Activated CD4-positive, alpha-beta T cell treated with anti-CD3 and anti-CD28 coated beads for 24 hours (primary cell): ENCODE measurements at regions not wholly inside any gene's neighbourhood (a gene's known extent, or its start where the extent isn't known, plus 50 kb on each side); places are given as distances from the start of the nearest gene placed in this dataset.

Source experiments
- DNase-seq, 2 donors: peaks; one replicate each; pipeline ENCODE4 v3.0.0-alpha.2; 2020; ENCODE audit warnings: low read depth in 2 of 2

GRCh38 chr13:99642841-99643240 is 141.6 kb downstream of the TM9SF2 start:
- DNase-seq: no peak

DNA sequence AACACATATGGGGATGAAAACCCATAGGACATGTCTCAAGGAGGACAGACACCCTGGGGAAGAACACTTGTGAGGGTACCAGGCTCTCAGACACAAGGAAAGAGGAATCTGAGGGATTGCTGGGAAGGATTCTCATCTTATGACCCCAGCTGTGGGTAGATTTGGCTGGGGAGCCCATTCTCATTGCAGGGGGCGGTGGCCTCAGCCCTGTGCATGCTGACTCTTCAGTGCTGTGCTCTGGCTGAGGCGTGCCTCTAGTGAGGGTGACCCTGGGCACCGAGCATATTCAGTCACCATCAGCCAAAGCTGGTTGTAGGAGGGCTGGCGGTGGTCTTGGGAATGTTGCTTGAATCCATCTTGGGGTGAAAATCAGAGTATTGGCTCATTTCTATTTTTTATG is 140.7 kb downstream of the TM9SF2 start:
- DNase-seq: no peak

DNA sequence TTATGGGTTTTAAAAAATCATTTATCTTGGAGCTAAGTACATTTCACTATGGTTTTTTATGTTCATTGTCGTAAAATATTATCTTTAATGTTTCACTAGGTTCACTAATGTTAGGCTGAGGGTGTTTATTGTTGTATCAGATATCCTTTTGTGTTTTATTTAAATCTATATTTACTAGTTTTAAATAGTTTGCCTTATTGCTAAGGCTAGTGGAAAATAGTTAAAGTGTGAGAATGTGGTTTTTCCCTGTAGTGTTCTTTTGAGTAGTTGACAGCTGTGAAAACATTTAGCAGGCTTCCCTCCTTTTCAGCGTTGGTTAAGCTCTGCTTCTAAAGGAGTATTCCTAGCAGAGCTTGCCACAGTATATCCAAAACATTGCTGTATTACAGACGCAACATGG is 139.0 kb downstream of the TM9SF2 start:
- no peak for DNase-seq

- DNase-seq: no peak
These were observed 137.9 kb downstream of the TM9SF2 start for GRCh38 chr13:99639126-99639525.

- DNase-seq: no peak
These were observed 135.6 kb downstream of the TM9SF2 start for GRCh38 chr13:99636728-99637353.

GRCh38 chr13:99636306-99636705 is 135.0 kb downstream of the TM9SF2 start:
- DNase-seq: no peak

DNA sequence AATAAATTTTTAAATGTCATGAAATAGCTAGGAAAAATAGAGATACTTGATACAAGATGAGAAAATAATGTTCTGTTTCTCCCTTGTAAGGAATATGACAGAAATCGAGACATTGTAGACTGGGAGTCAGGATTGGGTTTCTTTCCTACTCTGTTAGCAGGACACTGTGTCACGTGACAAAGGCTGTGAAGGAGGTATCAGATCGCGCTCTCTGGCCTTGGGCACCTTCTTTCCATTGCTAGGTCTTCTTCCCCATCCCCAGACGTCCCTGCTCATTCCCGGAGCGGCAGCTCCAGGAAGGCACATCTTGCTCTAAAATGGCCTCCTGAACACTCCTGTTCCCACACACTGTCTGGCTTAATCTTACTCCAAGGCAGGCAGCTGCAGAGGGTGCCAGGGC is 133.4 kb downstream of the TM9SF2 start:
- DNase-seq: no peak

DNA sequence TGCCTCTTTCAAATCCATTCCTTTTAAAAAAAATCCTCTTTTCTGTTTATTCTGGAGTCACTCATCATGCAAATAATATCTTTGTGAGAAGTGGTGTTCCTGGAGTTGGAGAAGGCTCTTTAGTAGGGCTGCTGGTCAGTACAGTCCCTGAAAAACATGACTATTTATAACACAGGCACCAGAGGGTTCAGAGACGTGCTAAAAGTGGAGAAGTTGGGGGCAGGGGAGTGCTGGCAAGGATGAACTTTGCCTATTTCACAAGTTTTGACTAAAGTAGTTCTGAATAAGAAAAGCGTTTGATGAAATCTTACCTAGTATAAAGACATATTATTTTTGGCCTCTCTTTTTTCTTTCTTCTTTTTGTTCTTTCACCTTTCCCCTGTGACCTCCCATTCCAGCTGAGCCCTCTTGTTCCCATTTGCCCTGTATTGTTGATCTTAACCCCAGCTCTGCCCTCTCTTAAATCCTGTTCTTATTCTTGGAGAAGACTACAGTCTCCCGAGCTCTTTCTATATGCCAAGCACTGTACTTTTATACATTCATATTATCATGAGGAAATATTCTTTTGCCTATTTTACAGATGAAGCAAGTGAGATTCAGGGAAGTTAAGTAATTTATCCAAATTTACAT is 129.1 kb downstream of the TM9SF2 start:
- DNase-seq: no peak

DNA sequence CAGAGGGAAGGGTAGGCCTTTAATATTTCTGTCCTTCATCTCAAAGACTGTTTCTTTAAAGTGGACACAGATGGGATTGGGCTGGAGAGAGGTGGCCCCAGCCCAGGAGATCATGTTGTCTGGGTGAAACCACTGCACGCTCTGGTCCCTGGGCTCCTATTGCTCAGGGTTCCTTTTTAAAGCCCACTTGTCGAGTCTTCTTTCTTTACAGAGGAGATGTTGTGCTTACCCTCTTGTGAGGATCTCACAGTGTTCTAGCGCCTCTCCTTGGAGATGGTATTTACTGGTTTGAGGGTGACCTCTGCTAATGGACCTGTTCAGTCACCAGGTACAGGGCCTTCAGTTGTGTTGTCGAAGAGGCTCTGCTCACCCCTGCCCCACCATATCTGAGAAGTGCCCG is 128.4 kb downstream of the TM9SF2 start:
- DNase-seq: no peak

GRCh38 chr13:99628442-99628841 is 127.2 kb downstream of the TM9SF2 start:
- DNase-seq: no peak

DNA sequence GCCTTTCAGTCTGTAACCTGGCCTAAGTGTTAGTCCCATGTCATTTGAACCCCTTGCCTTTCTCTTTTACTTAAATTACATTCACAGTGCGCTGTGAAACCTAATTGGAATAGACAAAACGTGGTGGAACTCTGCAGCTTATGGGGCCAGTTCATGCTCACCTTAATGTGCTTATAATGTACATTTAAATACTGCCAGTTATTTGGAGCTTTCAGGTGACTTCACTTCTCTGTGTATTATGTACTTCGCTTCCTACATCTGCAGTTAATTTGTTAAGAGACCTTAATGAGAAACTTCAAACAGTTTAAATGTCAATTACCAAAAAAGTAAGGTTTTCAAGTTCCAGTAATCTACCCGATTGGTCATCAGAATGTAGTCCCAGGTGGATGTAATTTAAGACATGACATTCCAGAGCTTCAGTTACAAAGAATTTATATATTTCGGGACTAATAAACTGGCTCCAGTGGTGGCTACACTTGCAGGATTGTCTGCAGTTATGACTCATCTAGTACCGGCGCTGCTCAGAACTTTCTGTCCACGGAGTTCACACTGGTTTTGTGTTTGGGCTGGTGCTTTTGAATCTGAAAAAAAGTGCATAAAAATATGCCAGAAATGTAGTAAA is 125.3 kb downstream of the TM9SF2 start:
- no peak for DNase-seq

DNA sequence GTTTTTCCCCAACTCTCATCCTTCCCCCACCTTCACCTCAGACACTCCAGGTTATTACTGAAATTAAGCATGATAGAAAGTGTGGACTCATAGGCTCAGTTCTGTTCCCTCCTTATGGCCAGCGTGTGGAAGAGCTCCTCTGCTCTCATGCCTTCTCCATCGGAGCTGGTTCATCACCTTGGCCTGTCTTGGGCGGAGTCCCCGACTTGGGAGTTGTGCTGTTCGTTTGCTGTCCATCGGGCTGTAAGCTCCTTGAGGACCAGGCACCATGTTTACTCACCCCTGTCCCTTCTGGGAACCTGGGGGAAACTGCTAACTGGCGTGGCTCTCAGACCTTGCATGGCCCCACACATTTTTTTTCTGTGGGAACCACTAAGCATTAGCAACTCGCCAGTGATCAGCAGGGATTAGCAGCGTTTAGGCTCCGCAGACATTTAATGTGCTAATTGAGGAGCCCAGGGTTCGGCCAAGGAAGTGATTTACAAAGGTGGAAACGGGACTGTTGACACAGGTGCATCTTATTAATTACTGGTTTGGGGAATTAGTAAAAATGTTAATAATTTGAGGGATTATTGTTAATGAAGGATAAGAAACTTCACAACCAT is 123.8 kb downstream of the TM9SF2 start:
- DNase-seq: no peak

DNA sequence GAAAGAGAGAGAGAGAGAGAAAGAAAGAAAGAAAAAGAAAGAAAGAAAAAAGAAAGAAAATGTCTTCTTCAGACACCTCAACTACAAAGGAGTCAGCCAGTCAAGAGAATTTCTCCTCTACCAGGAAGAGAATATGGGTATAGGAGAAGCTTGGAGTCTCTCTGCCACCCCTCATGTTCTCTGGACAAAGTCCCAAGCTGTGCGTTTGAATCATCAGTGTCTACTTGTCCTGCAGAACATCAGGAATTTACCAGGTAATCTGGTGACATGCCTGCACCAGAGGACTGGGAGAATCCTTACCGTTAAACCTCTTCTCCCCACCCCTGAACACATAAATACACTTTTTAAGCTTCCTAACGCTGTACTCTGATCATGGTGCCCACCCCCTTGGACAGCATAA is 119.5 kb downstream of the TM9SF2 start:
- no peak for DNase-seq

GRCh38 chr13:99619207-99619606 is 117.9 kb downstream of the TM9SF2 start:
- DNase-seq: no peak

DNA sequence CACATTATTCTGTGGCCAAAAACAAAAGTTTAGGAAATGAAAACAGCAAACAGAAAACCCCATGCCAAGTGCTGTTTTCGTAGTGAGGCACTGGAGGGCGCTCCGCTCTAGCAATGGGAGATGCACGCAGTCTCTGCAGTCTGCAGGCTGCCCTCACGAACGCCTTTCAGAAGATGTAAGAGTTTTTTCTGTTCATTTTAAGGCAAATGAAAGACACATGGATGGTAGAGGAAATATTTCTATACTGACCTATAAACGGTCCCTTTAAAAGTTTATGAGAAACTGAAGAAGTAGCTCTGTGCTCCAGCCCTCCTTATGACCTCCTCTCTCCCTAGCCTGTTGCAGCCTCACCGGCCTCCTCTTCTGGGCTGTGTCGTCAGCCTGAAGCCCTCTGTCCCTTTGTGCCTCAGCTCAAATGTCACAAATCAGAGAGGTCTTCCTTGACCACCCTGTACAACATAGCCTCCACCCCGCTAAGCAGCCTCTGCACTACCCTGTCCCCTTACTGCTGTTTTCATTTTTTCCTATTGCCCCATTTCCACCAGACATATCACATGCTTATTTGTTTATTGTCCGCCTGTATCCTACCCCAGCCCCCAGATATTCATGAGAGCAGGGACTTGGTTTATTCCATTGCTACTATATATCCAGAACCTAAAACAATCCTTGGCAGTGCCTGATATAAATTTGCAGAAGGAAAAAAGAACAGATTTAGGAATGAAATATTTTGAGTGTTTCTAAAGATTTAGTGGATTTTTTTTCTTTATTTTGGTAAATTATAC is 116.4 kb downstream of the TM9SF2 start:
- DNase-seq: no peak

GRCh38 chr13:99614465-99614885 is 113.2 kb downstream of the TM9SF2 start:
- no peak for DNase-seq
